ENCODE measurements at regions not wholly inside any gene's neighbourhood (a gene's known extent, or its start where the extent isn't known, plus 50 kb on each side); places are given as distances from the start of the nearest gene placed in this dataset.

- no peak for TF ChIP-seq TAF1 (IDR thresholded peaks at IDR 0.05; ENCODE audit: borderline replicate concordance, low read depth, low read length)
- TF ChIP-seq POLR2A (IDR thresholded peaks at IDR 0.05; ENCODE audit: low read depth, low read length), result no peak
- no peak for TF ChIP-seq POLR2AphosphoS5 (IDR thresholded peaks at IDR 0.05; ENCODE audit: low read depth, low read length)
Measured at GRCh38 chr13:110018009-110018408, 231.6 kb upstream of the IRS2 start.

Data from GM12892 (cell line).